Endothelial cell of umbilical vein (primary cell): ENCODE measurements at regions not wholly inside any gene's neighbourhood (a gene's known extent, or its start where the extent isn't known, plus 50 kb on each side); places are given as distances from the start of the nearest gene placed in this dataset.

Experiments used
- BruUV-seq: library from RNA; stranded (reverse); fragments of 400-500 nt; replicated peaks from 2 replicates; lab custom pipeline; 2021; lab: Mats Ljungman, UMichigan
- CTCF ChIA-PET: fragments of 300-600, 350-600 bp; sonication (Branson Sonifier 250); formaldehyde crosslinking; loops from one replicate; lab custom pipeline; 2021; ENCODE audit warnings: antibody characterized with exemption, inconsistent platforms; lab: Charles Lee
- POLR2A ChIA-PET: fragments of 300-600, 350-600 bp; sonication (Branson Sonifier 250); formaldehyde crosslinking; loops from one replicate; lab custom pipeline; 2021; ENCODE audit warnings: antibody characterized with exemption, inconsistent platforms; lab: Charles Lee
- DNase-seq: peaks from one replicate; pipeline ENCODE4 v3.0.0-alpha.2; 2011; ENCODE audit warnings: low read depth, low spot score
- FAIRE-seq: peaks from 2 replicates; lab custom pipeline; 2011; peaks lifted over from hg19 to GRCh38; lab: Jason Lieb, UNC
- H2AFZ ChIP-seq: 2 replicates; pipeline ENCODE4 v1.6.0; 2012; ENCODE audit warnings: low read depth, low read length, control low read depth, inconsistent platforms
- H3K27ac ChIP-seq: 2 replicates; pipeline ENCODE4 v1.5.1; 2011; ENCODE audit warnings: low read depth, mild to moderate bottlenecking, control low read depth, low read length, moderate library complexity; ENCODE audit not compliant: insufficient read depth
- H3K27me3 ChIP-seq, 2 experiments: 2 replicates each; pipeline versions ENCODE4 v1.6.0 to v1.6.1; 2011; ENCODE audit warnings: low read length in 2 of 2, mixed read lengths in 1 of 2; ENCODE audit not compliant: control insufficient read depth in 2 of 2, insufficient read depth in 2 of 2
- H3K36me3 ChIP-seq, 2 experiments: 2 replicates in 1 of 2; 3 replicates in 1 of 2; pipeline ENCODE4 v1.5.1; 2011; ENCODE audit warnings: low read length in 2 of 2, mild to moderate bottlenecking in 1 of 2, moderate library complexity in 1 of 2; ENCODE audit not compliant: control insufficient read depth in 2 of 2, insufficient read depth in 2 of 2; ENCODE audit errors: extremely low read depth in 1 of 2
- H3K4me1 ChIP-seq: 3 replicates; pipeline ENCODE4 v1.5.1; 2011; ENCODE audit warnings: mild to moderate bottlenecking, low read length; ENCODE audit not compliant: control insufficient read depth, insufficient read depth; ENCODE audit errors: extremely low read depth
- H3K4me2 ChIP-seq: 2 replicates; pipeline ENCODE4 v1.6.1; 2011; ENCODE audit warnings: low read length, control low read depth, mixed read lengths; ENCODE audit not compliant: insufficient read depth
- H3K4me3 ChIP-seq, 3 experiments: fragments of 200-600 bp in 1 of 3; sonication (generic), shearing (Covaris generic) in 1 of 3; replicated peaks in 1 of 3; 2 replicates each; pipeline ENCODE4 v1.5.1; 2011 to 2016; ENCODE audit warnings: control low read depth in 3 of 3, low read length in 3 of 3, mild to moderate bottlenecking in 2 of 3, inconsistent platforms in 1 of 3, low read depth in 1 of 3, moderate library complexity in 1 of 3; ENCODE audit not compliant: insufficient read depth in 1 of 3
- H3K79me2 ChIP-seq: 2 replicates; pipeline ENCODE4 v1.6.0; 2012; ENCODE audit warnings: low read length, inconsistent platforms; ENCODE audit not compliant: control insufficient read depth, insufficient read depth
- H3K9ac ChIP-seq: replicated peaks from 2 replicates; pipeline ENCODE3; 2011; ENCODE audit warnings: low read length, control low read depth; ENCODE audit not compliant: insufficient read depth; ENCODE audit errors: extremely low read depth
- H3K9me1 ChIP-seq: replicated peaks from 3 replicates; pipeline ENCODE4 v1.6.0; 2011; ENCODE audit warnings: mild to moderate bottlenecking, low read length; ENCODE audit not compliant: control insufficient read depth, insufficient read depth; ENCODE audit errors: extremely low read depth
- H3K9me3 ChIP-seq: replicated peaks from 2 replicates; pipeline ENCODE4 v1.5.1; 2012; ENCODE audit warnings: low read length, inconsistent platforms; ENCODE audit not compliant: control insufficient read depth, insufficient read depth
- H4K20me1 ChIP-seq: replicated peaks from 2 replicates; pipeline ENCODE3; 2011; ENCODE audit warnings: mild to moderate bottlenecking, low read length; ENCODE audit not compliant: control insufficient read depth, insufficient read depth; ENCODE audit errors: extremely low read depth
- CTCF ChIP-seq, 2 donors: IDR thresholded peaks; 1 replicate in 1 of 2; 2 replicates in 1 of 2; pipeline ENCODE4 v1.5.1; 2011; ENCODE audit warnings: low read length in 2 of 2, mild to moderate bottlenecking in 2 of 2, moderate library complexity in 2 of 2, control low read depth in 1 of 2, inconsistent platforms in 1 of 2, low read depth in 1 of 2; ENCODE audit not compliant: insufficient read depth in 1 of 2; ENCODE audit errors: extremely low read depth in 1 of 2
- EZH2 ChIP-seq: IDR thresholded peaks from 2 replicates; pipeline ENCODE4 v1.6.1; 2012; ENCODE audit warnings: borderline replicate concordance, low read depth, mild to moderate bottlenecking, moderate library complexity, low read length, inconsistent platforms; ENCODE audit not compliant: severe bottlenecking
- FOS ChIP-seq: IDR thresholded peaks from 2 replicates; pipeline ENCODE4 v1.6.1; 2011; ENCODE audit warnings: mild to moderate bottlenecking, low read length, moderate library complexity, borderline replicate concordance; ENCODE audit not compliant: insufficient read depth
- GATA2 ChIP-seq: IDR thresholded peaks from 2 replicates; pipeline ENCODE4 v1.7.0; 2011; ENCODE audit warnings: low read depth, mild to moderate bottlenecking, moderate library complexity, mixed read lengths, low read length; ENCODE audit not compliant: insufficient read length, insufficient read depth
- JUN ChIP-seq: IDR thresholded peaks from 2 replicates; pipeline ENCODE4 v1.6.1; 2011; ENCODE audit warnings: borderline replicate concordance, low read depth; ENCODE audit not compliant: insufficient read length, insufficient read depth
- MAX ChIP-seq: IDR thresholded peaks from 2 replicates; pipeline ENCODE4 v1.6.1; 2011; ENCODE audit not compliant: insufficient read depth, insufficient read length
- MYC ChIP-seq: IDR thresholded peaks from one replicate; pipeline ENCODE4 v1.6.1; 2011; ENCODE audit warnings: mild to moderate bottlenecking, low read depth, low read length
- POLR2A ChIP-seq: IDR thresholded peaks from 2 replicates; pipeline ENCODE4 v1.6.1; 2012; ENCODE audit warnings: low read depth, mild to moderate bottlenecking, control low read depth, low read length
- POLR2AphosphoS5 ChIP-seq: IDR thresholded peaks from 2 replicates; pipeline ENCODE4 v1.6.1; 2012; ENCODE audit warnings: low read depth, mild to moderate bottlenecking, control low read depth, low read length, moderate library complexity; ENCODE audit not compliant: insufficient read depth
- dilution Hi-C: fragments of 300-500 bp; cut with MboI; formaldehyde crosslinking; loops from one replicate; pipeline ENCODE4 v1.15.0; 2019; ENCODE audit warnings: low sequenced_read_pairs; ENCODE audit not compliant: extremely low pct_ligation_motif_present
- intact Hi-C: fragments of 100-400 bp; cut with micrococcal nuclease; formaldehyde crosslinking; loops from one replicate; pipeline ENCODE4 v1.10.0; 2022

- no TSS peak for BruUV-seq
- Histone ChIP-seq H3K36me3 (no peaks in the 10 kb centered on the region), H3K4me1 (no peaks in the 10 kb centered on the region), H3K4me3 (no peak overlapping the region), H3K27me3 (no peaks in the 10 kb centered on the region), H3K27ac (no peak overlapping the region), H3K9me1 (no peaks in the 10 kb centered on the region), H3K4me2 (no peak overlapping the region), H2AFZ (no peak overlapping the region), H4K20me1 (no peaks in the 10 kb centered on the region), H3K9ac (no peak overlapping the region), H3K9me3 (no peaks in the 10 kb centered on the region), H3K79me2 (no peaks in the 10 kb centered on the region)
- DNase-seq (no peak), FAIRE-seq (no peak)
- dilution Hi-C loops (no loop called here), intact Hi-C loops (no loop called here)
- ChIA-PET POLR2A (no interaction called here), CTCF (no interaction called here)
- TF ChIP-seq FOS: no peak
- no peak for TF ChIP-seq POLR2A
- TF ChIP-seq GATA2: no peak
- TF ChIP-seq MYC: no peak
- TF ChIP-seq CTCF (IDR thresholded peaks at IDR 0.05; ENCODE audit: extremely low read depth in 1 of 2, insufficient read depth in 1 of 2, low read depth in 1 of 2, low read length in 2 of 2): no peak
- TF ChIP-seq EZH2: no peak
- TF ChIP-seq JUN: no peak
- no peak for TF ChIP-seq MAX
- no peak for TF ChIP-seq POLR2AphosphoS5
These were observed 1605.7 kb upstream of the SLC10A2 start for GRCh38 chr13:104671901-104672300.
